ENCODE measurements at regions not wholly inside any gene's neighbourhood (a gene's known extent, or its start where the extent isn't known, plus 50 kb on each side); places are given as distances from the start of the nearest gene placed in this dataset.

GRCh38 chr18:23388357-23388756, 64.7 kb upstream of the RIOK3 start:
- DNase-seq: no peak

GRCh38 chr18:23391156-23391555, 61.9 kb upstream of the RIOK3 start:
- no peak for DNase-seq

GRCh38 chr18:23397907-23398306, 55.2 kb upstream of the RIOK3 start:
- DNase-seq: no peak

- DNase-seq: no peak
Measured at GRCh38 chr18:23398401-23398800, 54.7 kb upstream of the RIOK3 start.

- no peak for DNase-seq
Measured at GRCh38 chr18:23399067-23399466, 54.0 kb upstream of the RIOK3 start.

GRCh38 chr18:23400918-23401317, 52.2 kb upstream of the RIOK3 start:
- no peak for DNase-seq

- DNase-seq: no peak
Measured at GRCh38 chr18:23401400-23402347, 51.4 kb upstream of the RIOK3 start.
